ENCODE measurements at regions not wholly inside any gene's neighbourhood (a gene's known extent, or its start where the extent isn't known, plus 50 kb on each side); places are given as distances from the start of the nearest gene placed in this dataset.
"Not testable (repeated sequence)": the region's sequence is repeated elsewhere in the genome, so short reads cannot be mapped to it uniquely, and the experiment has no call there.

GRCh38 chr2:128505575-128506526, 187.2 kb upstream of the HS6ST1 start:
- DNase-seq (ENCODE audit: low read depth in 2 of 2) = no peak

- DNase-seq (ENCODE audit: low read depth in 2 of 2) = no peak
These were observed 187.9 kb upstream of the HS6ST1 start for GRCh38 chr2:128506534-128506933.

GRCh38 chr2:128510701-128511397, 192.2 kb upstream of the HS6ST1 start:
- DNase-seq (ENCODE audit: low read depth in 2 of 2) = no peak

- DNase-seq (ENCODE audit: low read depth in 2 of 2) = no peak
These were observed 193.2 kb upstream of the HS6ST1 start for GRCh38 chr2:128511731-128512378.

GRCh38 chr2:128512379-128513115, 193.9 kb upstream of the HS6ST1 start:
- DNase-seq (ENCODE audit: low read depth in 2 of 2) = no peak

- DNase-seq (ENCODE audit: low read depth in 2 of 2) = no peak
These were observed 194.7 kb upstream of the HS6ST1 start for GRCh38 chr2:128513116-128513960.

GRCh38 chr2:128513961-128514283, 195.3 kb upstream of the HS6ST1 start:
- no peak for DNase-seq (ENCODE audit: low read depth in 2 of 2)

- no peak for DNase-seq (ENCODE audit: low read depth in 2 of 2)
These were observed 195.9 kb upstream of the HS6ST1 start for GRCh38 chr2:128514555-128514955.

GRCh38 chr2:128516938-128517337, 198.3 kb upstream of the HS6ST1 start:
- DNase-seq (ENCODE audit: low read depth in 2 of 2) = no peak

GRCh38 chr2:128519028-128519427, 200.4 kb upstream of the HS6ST1 start:
- not testable (repeated sequence) for DNase-seq (ENCODE audit: low read depth in 2 of 2)

GRCh38 chr2:128519517-128520215, 201.0 kb upstream of the HS6ST1 start:
- DNase-seq (ENCODE audit: low read depth in 2 of 2) = no peak

GRCh38 chr2:128520340-128520739, 201.7 kb upstream of the HS6ST1 start:
- no peak for DNase-seq (ENCODE audit: low read depth in 2 of 2)

- no peak for DNase-seq (ENCODE audit: low read depth in 2 of 2)
These were observed 202.1 kb upstream of the HS6ST1 start for GRCh38 chr2:128520791-128521190.

GRCh38 chr2:128521482-128521881, 202.8 kb upstream of the HS6ST1 start:
- no peak for DNase-seq (ENCODE audit: low read depth in 2 of 2)

- no peak for DNase-seq (ENCODE audit: low read depth in 2 of 2)
These were observed 204.2 kb upstream of the HS6ST1 start for GRCh38 chr2:128522829-128523228.

- no peak for DNase-seq (ENCODE audit: low read depth in 2 of 2)
These were observed 204.8 kb upstream of the HS6ST1 start for GRCh38 chr2:128523457-128523856.

GRCh38 chr2:128524183-128524582, 205.5 kb upstream of the HS6ST1 start:
- DNase-seq (ENCODE audit: low read depth in 2 of 2) = no peak

- no peak for DNase-seq (ENCODE audit: low read depth in 2 of 2)
These were observed 207.0 kb upstream of the HS6ST1 start for GRCh38 chr2:128525653-128526052.

GRCh38 chr2:128526455-128526976, 207.8 kb upstream of the HS6ST1 start:
- no peak for DNase-seq (ENCODE audit: low read depth in 2 of 2)

GRCh38 chr2:128528133-128528532, 209.5 kb upstream of the HS6ST1 start:
- no peak for DNase-seq (ENCODE audit: low read depth in 2 of 2)

All from stimulated activated CD8-positive, alpha-beta memory T cell treated with anti-CD3 and anti-CD28 coated beads, Interleukin-2, amount 100 ng/mL, for 1 hour (primary cell).